SK-N-MC (cell line): ENCODE measurements at regions not wholly inside any gene's neighbourhood (a gene's known extent, or its start where the extent isn't known, plus 50 kb on each side); places are given as distances from the start of the nearest gene placed in this dataset.

Experiments used
- EZH2 ChIP-seq: fragments of 200-600 bp; sonication (generic); IDR thresholded peaks from one replicate; pipeline ENCODE4 v1.6.1; 2017; ENCODE audit warnings: antibody characterized with exemption
- FOXP2 ChIP-seq: optimal IDR thresholded peaks from 2 replicates; pipeline ENCODE3; 2011; ENCODE audit warnings: mild to moderate bottlenecking, moderate library complexity; ENCODE audit not compliant: insufficient read depth; ENCODE audit errors: extremely low read length, control extremely low read depth
- POLR2AphosphoS5 ChIP-seq: IDR thresholded peaks from 2 replicates; pipeline ENCODE4 v1.6.1; 2012; ENCODE audit warnings: mild to moderate bottlenecking, low read depth, low read length, borderline replicate concordance

DNA sequence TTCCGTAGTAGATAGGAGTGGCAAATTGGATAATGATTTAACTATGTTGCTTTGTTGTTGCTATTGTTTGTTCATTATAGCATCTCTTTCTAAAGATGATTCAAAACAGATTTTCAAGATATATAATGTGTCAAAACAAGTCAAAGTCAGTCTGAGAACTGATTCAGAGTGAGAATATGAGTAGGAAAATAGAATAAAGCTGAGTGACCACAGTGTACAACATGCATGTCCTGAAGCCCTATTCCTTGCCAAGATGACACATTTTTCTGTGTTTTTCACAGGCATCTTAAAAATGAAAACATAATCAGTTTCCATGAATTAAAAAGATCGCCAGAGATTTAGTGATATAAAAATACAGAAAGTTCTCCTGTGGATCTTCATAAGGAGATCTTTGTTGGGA, 57.0 kb upstream of the THRB start:
- TF ChIP-seq EZH2 = no peak
- TF ChIP-seq POLR2AphosphoS5 = no peak
- TF ChIP-seq FOXP2 = no peak
